ENCODE measurements at regions not wholly inside any gene's neighbourhood (a gene's known extent, or its start where the extent isn't known, plus 50 kb on each side); places are given as distances from the start of the nearest gene placed in this dataset.

GRCh38 chr10:61285749-61286148, 167.4 kb downstream of the TMEM26 start:
- Histone ChIP-seq H3K36me3 (ENCODE audit: insufficient read depth, low read length, poor library complexity, severe bottlenecking) (no peaks in the 10 kb centered on the region), H3K4me3 (ENCODE audit: low read depth, low read length, poor library complexity, severe bottlenecking) (no peak overlapping the region), H3K27ac (ENCODE audit: low read depth, low read length, poor library complexity, severe bottlenecking) (no peak overlapping the region), H3K9me3 (ENCODE audit: low read depth, low read length, poor library complexity, severe bottlenecking) (peaks cover 7% of the 10 kb centered on the region), H3K27me3 (replicated peaks; ENCODE audit: insufficient read depth, low read depth, low read length, poor library complexity) (no peaks in the 10 kb centered on the region), H3K4me1 (ENCODE audit: insufficient read depth, low read length, poor library complexity, severe bottlenecking) (no peaks in the 10 kb centered on the region)
- CTCF ChIA-PET: no interaction called here
- BruUV-seq (replicated peaks): no TSS peak
- TF ChIP-seq EZH2 (IDR thresholded peaks at IDR 0.05; ENCODE audit: borderline replicate concordance, low read depth, low read length, poor library complexity, severe bottlenecking) (no peak), CTCF (conservative IDR thresholded peaks at IDR 0.05; ENCODE audit: low read depth, low read length) (no peak)
- POLR2A ChIA-PET (ENCODE audit: low non-redundant PET): no interaction called here
- intact Hi-C loops (cut with micrococcal nuclease; ENCODE audit: unreplicated experiment): loop anchor here (2.0 kb wide), 1 partner anchor 469 kb away; no protein-coding TSS in a partner anchor
- peak; percentile 3 for DNase-seq (ENCODE audit: low spot score)

- no peak overlapping the region for H3K4me3 ChIP-seq (ENCODE audit: low read depth, low read length, poor library complexity, severe bottlenecking)
- H3K27ac ChIP-seq (ENCODE audit: low read depth, low read length, poor library complexity, severe bottlenecking): no peak overlapping the region
- intact Hi-C loops (cut with micrococcal nuclease; ENCODE audit: unreplicated experiment): loop anchor here (2.0 to 5.0 kb wide), 3 partner anchors 142 to 468 kb away; no protein-coding TSS in a partner anchor
- TF ChIP-seq CTCF (conservative IDR thresholded peaks at IDR 0.05; ENCODE audit: low read depth, low read length) (peak; percentile 79), EZH2 (IDR thresholded peaks at IDR 0.05; ENCODE audit: borderline replicate concordance, low read depth, low read length, poor library complexity, severe bottlenecking) (no peak)
- ChIA-PET POLR2A (ENCODE audit: low non-redundant PET) (no interaction called here), CTCF (no interaction called here)
- DNase-seq (ENCODE audit: low spot score): peak; percentile 81
- no TSS peak for BruUV-seq (replicated peaks)
- H3K4me1 ChIP-seq (ENCODE audit: insufficient read depth, low read length, poor library complexity, severe bottlenecking): no peaks in the 10 kb centered on the region
- no peaks in the 10 kb centered on the region for H3K9me3 ChIP-seq (ENCODE audit: low read depth, low read length, poor library complexity, severe bottlenecking)
- no peaks in the 10 kb centered on the region for H3K36me3 ChIP-seq (ENCODE audit: insufficient read depth, low read length, poor library complexity, severe bottlenecking)
- H3K27me3 ChIP-seq (replicated peaks; ENCODE audit: insufficient read depth, low read depth, low read length, poor library complexity): no peaks in the 10 kb centered on the region
Measured at GRCh38 chr10:61284222-61284890, 168.8 kb downstream of the TMEM26 start.

GRCh38 chr10:61283481-61284221, 169.5 kb downstream of the TMEM26 start:
- intact Hi-C loops (cut with micrococcal nuclease; ENCODE audit: unreplicated experiment): loop anchor here (2.0 to 5.0 kb wide), 3 partner anchors 141 to 467 kb away; no protein-coding TSS in a partner anchor
- CTCF ChIA-PET: no interaction called here
- no TSS peak for BruUV-seq (replicated peaks)
- Histone ChIP-seq H3K36me3 (ENCODE audit: insufficient read depth, low read length, poor library complexity, severe bottlenecking) (no peaks in the 10 kb centered on the region), H3K27me3 (replicated peaks; ENCODE audit: insufficient read depth, low read depth, low read length, poor library complexity) (no peaks in the 10 kb centered on the region), H3K4me3 (ENCODE audit: low read depth, low read length, poor library complexity, severe bottlenecking) (no peak overlapping the region), H3K4me1 (ENCODE audit: insufficient read depth, low read length, poor library complexity, severe bottlenecking) (no peaks in the 10 kb centered on the region), H3K9me3 (ENCODE audit: low read depth, low read length, poor library complexity, severe bottlenecking) (no peaks in the 10 kb centered on the region), H3K27ac (ENCODE audit: low read depth, low read length, poor library complexity, severe bottlenecking) (no peak overlapping the region)
- POLR2A ChIA-PET (ENCODE audit: low non-redundant PET): no interaction called here
- no peak for TF ChIP-seq EZH2 (IDR thresholded peaks at IDR 0.05; ENCODE audit: borderline replicate concordance, low read depth, low read length, poor library complexity, severe bottlenecking)
- no peak for TF ChIP-seq CTCF (conservative IDR thresholded peaks at IDR 0.05; ENCODE audit: low read depth, low read length)
- DNase-seq (ENCODE audit: low spot score): peak; percentile 3
